HG03469 (cell line): ENCODE measurements at regions not wholly inside any gene's neighbourhood (a gene's known extent, or its start where the extent isn't known, plus 50 kb on each side); places are given as distances from the start of the nearest gene placed in this dataset.

ENCODE experiments used
- ATAC-seq: cut with Tn5 transposase; IDR thresholded peaks from one replicate; pipeline ENCODE4 v1.9.1; 2021; ENCODE audit warnings: mild to moderate bottlenecking, moderate library complexity, moderate number of reproducible peaks; ENCODE audit not compliant: unreplicated experiment

DNA sequence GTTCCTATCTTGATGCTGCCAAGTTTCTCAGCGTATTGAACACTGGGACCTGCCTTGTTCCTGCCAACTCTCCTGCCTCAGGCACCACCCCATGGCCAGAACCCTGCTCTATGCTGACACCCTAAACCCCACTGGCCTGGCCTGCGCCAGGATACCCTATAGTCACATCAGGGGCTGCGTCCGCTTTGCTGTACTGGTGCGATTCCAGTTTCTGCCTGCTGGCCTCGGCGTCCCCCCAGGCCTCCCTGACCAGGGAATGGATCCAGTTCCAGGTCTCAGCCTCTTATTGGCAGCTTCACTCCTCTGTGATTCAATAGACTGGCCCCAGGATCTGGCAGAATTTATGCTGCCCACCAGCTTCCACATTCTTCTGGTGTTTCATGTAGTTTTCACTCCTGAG lies 55.0 kb downstream of the GPR6 start:
- no peak for ATAC-seq

DNA sequence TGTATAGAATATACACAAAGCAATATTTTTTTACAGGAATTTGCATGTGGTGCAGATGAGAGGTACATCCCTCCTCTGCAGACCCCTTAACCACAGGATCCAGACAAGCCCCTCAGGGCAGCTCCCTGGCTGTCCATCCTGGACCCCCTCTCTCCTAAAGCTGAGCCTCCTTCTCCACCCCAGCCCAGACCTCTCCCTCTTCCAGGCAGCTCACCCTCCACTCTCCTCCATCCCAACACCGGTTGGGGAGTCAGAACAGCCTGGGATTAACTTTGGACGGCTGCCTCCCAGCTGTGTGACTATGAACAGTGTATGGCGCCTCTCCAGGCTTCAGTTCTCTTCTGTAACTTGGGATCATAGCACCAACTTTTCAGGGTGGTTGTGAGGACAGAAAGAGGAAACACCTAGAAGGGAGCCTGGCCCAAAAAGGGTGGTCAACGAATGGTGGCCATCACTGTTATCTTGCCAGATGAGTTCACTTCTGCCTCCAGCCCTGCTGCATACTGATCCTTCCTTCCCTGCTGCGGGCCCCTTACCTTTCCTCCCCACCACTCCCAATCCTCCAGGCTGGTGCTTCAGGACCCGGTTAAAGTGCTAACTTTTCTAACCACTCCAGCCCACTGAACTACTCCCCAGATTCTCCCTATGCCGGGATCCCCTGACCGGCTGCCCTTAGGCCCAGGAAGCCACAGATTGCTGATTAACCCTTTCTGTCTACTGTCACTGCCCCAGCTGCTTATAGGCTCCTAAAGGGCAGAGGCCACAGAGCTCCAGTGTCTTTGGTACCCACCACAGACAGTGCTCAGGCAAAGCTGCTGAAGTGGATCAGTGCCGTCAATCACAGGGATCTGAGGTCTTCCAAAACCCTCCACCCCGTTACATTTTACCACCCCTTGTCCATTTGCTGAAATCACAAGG lies 55.9 kb downstream of the GPR6 start:
- no peak for ATAC-seq

DNA sequence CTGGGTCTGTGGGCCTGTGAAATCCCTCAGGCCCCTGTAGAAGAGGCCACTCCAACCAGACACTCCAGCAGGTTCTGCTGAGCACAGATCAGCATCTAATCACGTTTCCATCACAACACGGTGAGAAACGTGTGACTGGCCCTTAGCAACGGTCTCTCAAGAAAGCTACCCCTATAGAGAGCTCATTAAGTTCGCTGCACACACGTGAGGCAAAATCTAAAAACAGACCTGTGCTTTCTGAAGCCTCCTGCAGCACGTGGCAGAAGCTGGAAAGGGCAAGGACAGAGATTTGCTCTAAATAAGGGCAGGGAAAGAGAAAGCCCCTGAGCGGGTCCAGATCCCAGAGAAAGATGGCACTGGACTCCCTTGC lies 56.5 kb downstream of the GPR6 start:
- ATAC-seq: no peak

GRCh38 chr6:110035321-110035720 lies 57.2 kb downstream of the GPR6 start:
- no peak for ATAC-seq

GRCh38 chr6:110036408-110037302 lies 58.5 kb downstream of the GPR6 start:
- no peak for ATAC-seq

- ATAC-seq: no peak
Measured at GRCh38 chr6:110037726-110038295, 59.7 kb downstream of the GPR6 start.

DNA sequence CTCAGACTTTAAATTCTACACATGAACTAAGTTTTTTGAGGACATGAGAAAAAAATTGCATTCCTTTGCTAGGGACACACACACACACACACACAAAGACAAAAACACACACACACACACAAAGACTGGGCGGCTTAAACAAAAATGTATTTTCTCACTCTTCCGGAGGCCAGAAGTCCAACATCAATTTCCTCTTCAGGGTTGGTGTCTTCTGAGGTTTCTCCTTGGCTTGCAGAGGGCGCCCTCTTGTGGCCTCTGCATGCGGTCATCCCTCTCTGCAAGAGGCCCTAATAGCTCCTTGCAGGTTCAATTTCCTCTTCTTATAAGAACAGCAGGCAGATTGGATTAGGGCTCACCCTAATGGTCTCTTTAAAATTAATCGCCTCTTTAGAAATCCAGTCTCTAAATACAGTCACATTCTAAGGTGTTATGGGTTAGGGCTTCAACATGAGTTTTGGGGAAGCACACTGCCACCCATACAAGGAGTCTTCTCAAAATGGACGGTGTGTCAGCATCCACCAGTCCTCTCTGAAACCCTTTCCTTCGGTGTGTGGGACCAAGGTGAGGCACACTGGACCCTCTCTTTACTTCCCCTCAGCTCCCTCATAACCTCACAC lies 61.4 kb downstream of the GPR6 start:
- ATAC-seq: peak; percentile 74

DNA sequence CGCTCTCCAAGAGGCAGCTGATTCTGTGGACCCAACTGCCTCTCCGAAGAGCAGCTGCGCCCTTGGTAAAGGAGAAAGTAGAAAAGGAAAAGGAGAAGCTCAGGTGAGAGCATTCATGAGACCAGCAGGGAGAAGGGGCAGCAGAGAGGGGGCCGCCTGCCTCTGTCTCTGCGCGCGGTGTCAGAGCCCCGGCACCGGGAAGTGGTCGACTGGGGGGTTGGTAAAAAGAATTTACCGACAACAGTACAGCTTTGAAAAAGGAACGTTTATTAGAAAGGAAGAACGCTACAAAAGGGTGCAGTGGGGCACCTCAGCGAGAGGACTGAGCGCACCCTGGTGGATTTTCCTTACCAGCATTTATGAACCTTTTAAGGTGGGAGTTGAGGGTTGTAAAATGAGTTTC lies 61.9 kb downstream of the GPR6 start:
- peak; percentile 32 for ATAC-seq

- no peak for ATAC-seq
Measured at GRCh38 chr6:110040716-110041115, 62.6 kb downstream of the GPR6 start.

GRCh38 chr6:110041126-110041525 lies 63.0 kb downstream of the GPR6 start:
- no peak for ATAC-seq

GRCh38 chr6:110041830-110042229 lies 63.7 kb downstream of the GPR6 start:
- no peak for ATAC-seq

GRCh38 chr6:110042670-110043296 lies 64.7 kb downstream of the GPR6 start:
- no peak for ATAC-seq

GRCh38 chr6:110043366-110043994 lies 65.4 kb downstream of the GPR6 start:
- ATAC-seq: no peak

GRCh38 chr6:110044096-110044495 lies 66.0 kb downstream of the GPR6 start:
- no peak for ATAC-seq

- no peak for ATAC-seq
Measured at GRCh38 chr6:110044622-110045021, 66.5 kb downstream of the GPR6 start.

DNA sequence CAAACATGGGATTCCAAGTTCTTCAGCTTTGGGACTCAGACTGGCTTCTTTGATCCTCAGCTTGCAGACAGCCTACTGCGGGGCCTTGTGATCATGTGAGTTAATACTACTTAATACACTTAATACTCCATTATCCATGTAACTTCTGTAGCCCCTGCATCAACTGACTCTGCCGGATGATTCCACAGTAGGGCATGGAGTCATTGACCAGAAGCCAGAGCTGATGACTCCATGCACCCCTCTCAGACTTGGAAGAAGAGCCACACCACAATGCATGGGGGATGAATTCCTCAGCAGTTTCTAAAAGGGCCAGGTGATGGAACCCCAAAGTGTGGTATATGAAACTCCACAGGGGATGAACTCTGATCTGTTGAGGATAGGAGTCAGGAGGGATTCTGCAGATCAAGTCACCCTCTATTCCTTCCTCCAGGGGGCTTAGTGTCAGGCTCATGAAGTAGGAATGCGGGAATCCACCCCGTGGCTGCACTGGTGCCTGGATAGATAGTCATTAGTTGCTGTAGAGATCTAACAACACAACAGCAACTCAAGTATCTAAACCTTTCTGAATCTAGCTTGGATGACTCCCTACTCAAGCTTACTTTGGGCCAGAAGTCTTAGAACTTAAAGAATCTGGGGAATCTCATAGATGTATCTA lies 70.2 kb downstream of the GPR6 start:
- no peak for ATAC-seq

GRCh38 chr6:110049696-110050439 lies 71.8 kb downstream of the GPR6 start:
- no peak for ATAC-seq
